NCI-H1048 (cell line): ENCODE measurements at regions not wholly inside any gene's neighbourhood (a gene's known extent, or its start where the extent isn't known, plus 50 kb on each side); places are given as distances from the start of the nearest gene placed in this dataset.
"Not testable (repeated sequence)": the region's sequence is repeated elsewhere in the genome, so short reads cannot be mapped to it uniquely, and the experiment has no call there.

ENCODE experiments used
- DNase-seq: peaks from one replicate; lab custom pipeline; 2025; lab: John Stamatoyannopoulos, UW

GRCh38 chr6:19329078-19329477 lies 508.1 kb upstream of the ID4 start:
- DNase-seq: no peak

GRCh38 chr6:19331089-19331488 lies 506.1 kb upstream of the ID4 start:
- DNase-seq: no peak

- no peak for DNase-seq
These were observed 504.2 kb upstream of the ID4 start for GRCh38 chr6:19332806-19333460.

- DNase-seq: no peak
These were observed 503.2 kb upstream of the ID4 start for GRCh38 chr6:19333936-19334335.

GRCh38 chr6:19336579-19336978 lies 500.6 kb upstream of the ID4 start:
- DNase-seq: no peak

GRCh38 chr6:19337101-19337500 lies 500.1 kb upstream of the ID4 start:
- no peak for DNase-seq

GRCh38 chr6:19342616-19343015 lies 494.6 kb upstream of the ID4 start:
- DNase-seq: no peak

GRCh38 chr6:19349429-19349828 lies 487.7 kb upstream of the ID4 start:
- no peak for DNase-seq

GRCh38 chr6:19354181-19354580 lies 483.0 kb upstream of the ID4 start:
- no peak for DNase-seq

- DNase-seq: no peak
These were observed 480.5 kb upstream of the ID4 start for GRCh38 chr6:19356692-19357091.

- DNase-seq: no peak
These were observed 474.8 kb upstream of the ID4 start for GRCh38 chr6:19362396-19362795.

- DNase-seq: no peak
These were observed 468.7 kb upstream of the ID4 start for GRCh38 chr6:19368511-19368910.

- no peak for DNase-seq
These were observed 467.4 kb upstream of the ID4 start for GRCh38 chr6:19369785-19370184.

- DNase-seq: no peak
These were observed 466.3 kb upstream of the ID4 start for GRCh38 chr6:19370831-19371230.

GRCh38 chr6:19375613-19376012 lies 461.6 kb upstream of the ID4 start:
- no peak for DNase-seq

GRCh38 chr6:19377722-19378121 lies 459.4 kb upstream of the ID4 start:
- no peak for DNase-seq

- DNase-seq: no peak
These were observed 456.9 kb upstream of the ID4 start for GRCh38 chr6:19380293-19380692.

GRCh38 chr6:19382676-19383075 lies 454.5 kb upstream of the ID4 start:
- DNase-seq: no peak

GRCh38 chr6:19391926-19392325 lies 445.2 kb upstream of the ID4 start:
- no peak for DNase-seq

- no peak for DNase-seq
These were observed 443.1 kb upstream of the ID4 start for GRCh38 chr6:19394051-19394450.

GRCh38 chr6:19394687-19395086 lies 442.5 kb upstream of the ID4 start:
- DNase-seq: no peak

GRCh38 chr6:19395316-19395715 lies 441.9 kb upstream of the ID4 start:
- DNase-seq: no peak

- no peak for DNase-seq
These were observed 437.8 kb upstream of the ID4 start for GRCh38 chr6:19399406-19399805.

GRCh38 chr6:19404884-19405283 lies 432.3 kb upstream of the ID4 start:
- DNase-seq: not testable (repeated sequence)

- no peak for DNase-seq
These were observed 428.8 kb upstream of the ID4 start for GRCh38 chr6:19408331-19408730.
